GM18870 (cell line): ENCODE measurements at regions not wholly inside any gene's neighbourhood (a gene's known extent, or its start where the extent isn't known, plus 50 kb on each side); places are given as distances from the start of the nearest gene placed in this dataset.

ENCODE experiments used
- ATAC-seq: cut with Tn5 transposase; IDR thresholded peaks from one replicate; pipeline ENCODE4 v1.9.1; 2021; ENCODE audit warnings: moderate library complexity; ENCODE audit not compliant: unreplicated experiment

- no peak for ATAC-seq
These were observed 357.3 kb upstream of the RASGEF1B start for GRCh38 chr4:81828991-81829390.

DNA sequence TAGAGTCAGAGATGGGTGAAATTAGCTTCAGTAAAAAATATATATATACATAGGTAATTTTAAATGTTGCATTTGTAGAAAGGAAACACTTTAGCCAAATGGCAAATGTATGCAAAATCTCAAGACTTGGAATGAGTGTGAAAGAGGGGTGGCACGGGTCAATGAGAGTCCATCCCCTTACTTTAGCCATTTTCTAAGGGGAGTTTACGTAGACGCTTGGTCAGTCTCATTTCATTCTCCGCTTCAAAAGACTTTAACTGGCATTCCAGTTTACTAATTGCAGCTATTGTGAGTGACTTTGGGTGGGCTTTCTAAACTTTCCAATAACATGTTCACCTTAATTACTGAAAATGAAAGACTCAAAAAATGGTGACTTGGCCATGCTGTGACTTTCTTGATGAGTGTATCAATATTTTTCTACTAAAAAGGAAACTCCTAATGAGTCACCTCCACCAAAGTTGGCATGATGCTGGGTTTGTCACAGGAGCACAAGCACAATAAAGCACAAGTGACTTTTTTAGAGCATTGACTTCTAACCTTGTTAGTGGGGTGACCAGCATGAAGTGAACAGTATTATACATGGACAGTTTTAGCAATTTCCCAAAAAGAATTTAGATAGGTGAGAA is 356.0 kb upstream of the RASGEF1B start:
- peak; percentile 93 for ATAC-seq

DNA sequence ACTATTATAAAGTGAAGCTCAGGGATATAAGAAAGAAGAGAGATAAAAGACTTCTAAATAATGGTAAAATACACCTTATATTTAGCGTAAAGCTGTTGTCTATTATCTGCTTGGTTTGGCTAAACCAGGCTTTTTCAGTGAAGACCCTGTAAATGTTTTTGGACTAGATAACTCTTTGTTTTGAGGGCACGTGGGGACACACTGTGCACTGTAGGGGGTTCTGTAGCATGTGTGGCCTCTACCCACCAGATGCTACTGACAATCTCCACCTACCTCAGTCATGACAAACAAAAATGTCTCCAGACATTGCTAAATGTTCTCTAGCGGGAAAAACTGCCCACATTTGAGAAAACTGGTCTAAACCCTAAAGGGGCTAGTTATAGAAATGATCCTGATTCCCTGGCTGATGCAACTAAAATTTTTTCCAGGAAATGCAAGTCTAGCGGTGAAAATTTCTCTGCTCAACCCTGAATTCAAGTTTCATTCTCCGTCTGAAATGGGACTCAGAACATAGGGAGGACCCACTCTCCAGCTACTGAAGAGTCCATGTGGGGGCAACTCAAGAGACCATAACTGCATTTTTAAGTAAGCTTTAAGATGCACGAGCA is 355.2 kb upstream of the RASGEF1B start:
- no peak for ATAC-seq

DNA sequence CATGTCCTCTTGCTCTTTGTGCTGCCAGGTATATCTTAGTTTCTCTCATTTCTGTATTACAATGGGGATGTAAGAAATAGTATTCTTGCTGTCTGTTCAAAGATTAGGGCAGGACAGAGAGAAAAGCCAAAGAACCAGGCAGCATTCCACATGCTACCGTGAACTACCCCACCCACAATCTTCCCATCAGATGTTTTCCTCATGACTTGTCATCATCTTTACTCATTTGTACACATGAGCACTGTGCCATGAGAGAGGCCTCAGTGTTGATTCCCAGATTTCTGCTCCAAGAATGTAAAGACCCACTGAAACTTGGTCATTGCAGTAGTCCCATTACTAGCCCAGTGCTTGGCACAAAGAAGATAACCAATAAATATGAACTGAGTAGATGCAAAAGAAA is 354.6 kb upstream of the RASGEF1B start:
- no peak for ATAC-seq

GRCh38 chr4:81818385-81818920 is 346.7 kb upstream of the RASGEF1B start:
- no peak for ATAC-seq

DNA sequence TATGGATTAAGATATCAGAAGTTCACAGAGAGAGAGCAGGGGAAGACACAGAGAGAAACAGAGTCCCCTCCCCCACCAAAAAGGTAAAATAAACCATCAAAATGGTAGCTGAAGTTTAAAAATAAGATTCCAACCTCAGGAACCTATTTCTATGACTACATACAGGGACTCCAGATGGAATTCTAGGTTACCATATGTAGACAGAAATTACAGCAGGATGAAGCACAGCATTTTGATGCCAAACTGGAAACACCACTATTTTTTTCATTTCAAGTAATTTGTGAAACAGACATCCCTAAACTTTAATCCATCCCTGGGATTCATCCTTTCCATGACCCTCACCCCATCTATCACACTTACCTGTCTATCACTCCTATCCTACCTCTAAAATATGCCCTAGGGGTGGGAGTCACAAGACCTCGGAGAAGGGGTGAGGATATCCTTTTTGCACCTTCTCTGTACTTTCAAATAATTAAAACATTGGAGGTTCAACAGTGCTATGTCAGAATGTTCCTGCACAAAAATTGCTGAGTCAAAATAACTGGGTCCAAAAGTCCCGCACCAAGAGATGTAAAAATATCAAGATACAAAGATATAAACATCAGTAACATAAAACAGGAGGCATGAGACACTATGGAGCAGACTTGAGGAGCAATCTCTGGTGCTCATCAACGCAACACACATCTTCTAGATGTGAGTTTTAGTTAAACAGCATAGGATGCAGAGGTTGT is 344.5 kb upstream of the RASGEF1B start:
- ATAC-seq = no peak

- no peak for ATAC-seq
These were observed 343.4 kb upstream of the RASGEF1B start for GRCh38 chr4:81814987-81815541.

GRCh38 chr4:81811562-81812293 is 340.0 kb upstream of the RASGEF1B start:
- ATAC-seq = no peak

DNA sequence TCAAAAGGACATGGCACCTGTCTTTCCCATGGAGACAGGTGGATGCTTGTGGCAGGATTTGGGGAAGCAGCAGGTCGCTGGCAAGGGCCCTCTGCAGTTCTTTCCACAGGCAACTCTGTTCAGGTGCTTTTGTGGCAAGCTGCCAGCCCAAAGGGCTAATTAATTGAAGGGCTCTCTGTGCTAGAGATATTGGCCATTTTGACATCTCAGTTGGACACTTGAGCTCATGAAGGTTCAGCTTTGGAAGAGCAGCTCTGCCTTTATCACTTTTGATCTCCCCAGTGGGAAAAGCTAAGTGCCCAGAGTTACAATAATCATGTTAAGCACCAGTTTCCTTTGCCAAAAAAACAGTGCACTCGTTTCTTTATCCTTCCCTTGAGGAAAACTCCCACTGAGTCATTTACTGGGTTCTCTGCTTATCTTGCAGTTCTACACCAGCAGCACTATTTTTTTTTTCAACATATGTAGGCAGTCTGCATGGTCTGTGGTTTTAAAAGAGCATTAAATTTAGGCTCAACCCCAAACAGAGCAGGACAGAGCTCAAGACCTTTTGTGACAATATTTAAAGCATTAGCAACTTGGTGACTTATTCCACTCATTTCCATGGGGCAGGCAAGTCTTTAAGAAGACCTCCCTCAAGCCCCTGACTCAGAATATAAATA is 336.4 kb upstream of the RASGEF1B start:
- no peak for ATAC-seq

- ATAC-seq = no peak
These were observed 335.7 kb upstream of the RASGEF1B start for GRCh38 chr4:81807386-81807785.

DNA sequence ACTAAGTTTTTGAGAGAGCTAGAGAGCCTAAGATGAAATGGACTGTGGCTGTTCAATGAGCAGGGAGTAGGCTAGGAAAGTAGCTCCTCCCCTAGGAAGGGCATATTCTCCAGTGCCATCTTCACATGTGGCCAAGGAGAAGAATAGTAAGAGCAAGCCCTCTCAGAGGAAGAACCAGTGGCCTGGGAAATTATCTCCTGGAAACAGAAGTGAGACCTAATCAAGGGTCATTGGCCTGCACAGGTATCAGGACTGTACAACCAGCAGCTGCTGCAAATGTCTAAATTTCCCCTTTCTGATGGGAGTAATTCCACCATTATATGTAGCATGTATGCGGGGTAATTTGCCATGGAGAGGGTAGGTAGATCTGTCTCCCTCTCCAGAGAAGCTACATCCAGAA is 334.8 kb upstream of the RASGEF1B start:
- ATAC-seq = no peak

DNA sequence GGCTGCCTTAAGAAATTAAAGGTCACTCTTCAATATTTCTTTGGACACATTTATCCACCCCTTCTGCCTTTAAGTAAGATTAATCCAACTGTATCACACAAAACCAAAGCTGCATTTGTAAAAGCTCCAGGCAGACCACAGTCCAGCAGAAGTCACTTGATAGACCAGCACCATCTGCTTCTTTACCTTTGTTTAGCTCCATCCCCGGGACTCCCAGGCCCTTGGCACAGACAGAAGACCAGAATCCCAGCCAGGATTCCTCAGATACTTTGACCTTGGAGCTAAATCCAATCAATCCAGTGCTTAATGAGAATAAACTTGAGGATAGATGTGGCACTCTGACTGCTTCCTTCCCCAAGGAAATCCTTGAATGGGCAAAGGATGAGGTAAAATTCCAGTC is 333.1 kb upstream of the RASGEF1B start:
- no peak for ATAC-seq

DNA sequence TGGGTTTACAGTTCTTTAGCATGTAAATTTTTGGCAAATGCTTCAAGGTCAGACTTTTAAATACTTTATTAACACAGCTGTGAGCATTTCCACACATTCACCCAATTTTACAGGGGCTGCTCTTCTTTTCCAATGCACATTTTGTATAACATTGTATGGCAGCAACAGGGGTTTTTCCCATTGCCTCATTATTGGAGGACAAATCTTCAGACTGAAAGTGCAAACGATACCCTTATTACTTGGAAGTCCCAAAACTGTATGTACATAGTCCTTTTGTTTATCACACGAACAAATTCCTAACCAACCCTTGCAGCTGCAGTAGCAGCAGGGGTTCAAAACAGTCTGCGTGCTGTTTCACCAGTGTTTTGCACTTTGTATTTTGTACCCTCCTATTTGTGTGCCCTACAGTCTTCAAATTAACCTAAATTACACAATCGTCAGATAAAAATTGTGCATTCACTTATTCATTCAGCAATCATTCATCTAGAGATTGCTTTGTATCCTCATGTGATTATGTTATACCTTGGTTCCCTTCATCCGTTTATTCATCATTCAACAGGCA is 330.7 kb upstream of the RASGEF1B start:
- peak; percentile 57 for ATAC-seq

- no peak for ATAC-seq
These were observed 327.7 kb upstream of the RASGEF1B start for GRCh38 chr4:81799371-81799770.

DNA sequence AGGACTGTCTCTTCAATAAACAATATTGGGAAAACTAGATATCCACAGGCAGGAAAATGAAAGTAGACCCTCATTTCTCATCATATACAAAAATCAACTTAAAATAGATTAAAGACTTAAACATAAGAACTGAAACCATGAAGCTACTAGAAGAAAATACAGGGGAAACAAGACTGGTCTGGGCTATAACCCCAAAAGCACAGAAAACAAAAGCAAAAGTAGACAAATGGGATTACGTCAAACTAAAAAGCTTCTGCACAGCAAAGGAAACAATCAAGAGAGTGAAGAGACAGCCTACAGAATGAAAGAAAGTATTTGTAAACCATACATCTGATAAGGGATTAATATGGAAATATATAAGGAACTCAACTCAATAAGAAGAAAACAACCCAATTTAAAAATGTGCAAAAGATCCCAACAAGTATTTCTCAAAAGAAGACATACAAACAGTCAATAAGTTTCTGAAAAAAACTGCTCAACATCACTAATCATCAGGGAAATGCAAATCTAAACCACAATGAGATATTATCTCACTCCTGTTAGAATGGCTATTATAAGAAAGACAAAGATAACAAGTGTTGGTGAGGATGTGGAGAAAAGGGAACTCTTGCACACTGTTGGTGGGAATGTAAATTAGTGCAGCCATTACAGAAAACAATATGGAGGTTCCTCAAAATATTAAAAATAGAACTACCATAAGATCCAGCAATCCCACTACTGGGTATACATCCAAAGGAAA is 325.3 kb upstream of the RASGEF1B start:
- peak; percentile 91 for ATAC-seq

GRCh38 chr4:81792521-81792920 is 320.8 kb upstream of the RASGEF1B start:
- no peak for ATAC-seq

- no peak for ATAC-seq
These were observed 318.8 kb upstream of the RASGEF1B start for GRCh38 chr4:81790477-81790876.

GRCh38 chr4:81789741-81790399 is 318.2 kb upstream of the RASGEF1B start:
- ATAC-seq = no peak

GRCh38 chr4:81789158-81789557 is 317.5 kb upstream of the RASGEF1B start:
- no peak for ATAC-seq
